ENCODE measurements at regions not wholly inside any gene's neighbourhood (a gene's known extent, or its start where the extent isn't known, plus 50 kb on each side); places are given as distances from the start of the nearest gene placed in this dataset.

- no peak for DNase-seq (ENCODE audit: low spot score in 2 of 2)
- Histone ChIP-seq H3K9me3 (no peaks in the 10 kb centered on the region), H3K36me3 (no peaks in the 10 kb centered on the region), H3K4me1 (no peaks in the 10 kb centered on the region), H3K4me3 (no peak overlapping the region), H3K27me3 (no peaks in the 10 kb centered on the region), H3K27ac (no peak overlapping the region)
- intact Hi-C loops (cut with DNase I), result no loop called here
- TF ChIP-seq CTCF (IDR thresholded peaks at IDR 0.05), result no peak
These were observed 53.1 kb upstream of the ABHD2 start for GRCh38 chr15:89035150-89035549.

GRCh38 chr15:89035658-89036057, 52.6 kb upstream of the ABHD2 start:
- Histone ChIP-seq H3K36me3 (no peaks in the 10 kb centered on the region), H3K27me3 (no peaks in the 10 kb centered on the region), H3K9me3 (no peaks in the 10 kb centered on the region), H3K4me3 (no peak overlapping the region), H3K27ac (no peak overlapping the region), H3K4me1 (no peaks in the 10 kb centered on the region)
- DNase-seq (ENCODE audit: low spot score in 2 of 2), result no peak
- intact Hi-C loops (cut with DNase I), result no loop called here
- no peak for TF ChIP-seq CTCF (IDR thresholded peaks at IDR 0.05)

GRCh38 chr15:89038146-89038545, 50.1 kb upstream of the ABHD2 start:
- Histone ChIP-seq H3K9me3 (no peaks in the 10 kb centered on the region), H3K27ac (no peak overlapping the region), H3K4me3 (no peak overlapping the region), H3K36me3 (no peaks in the 10 kb centered on the region), H3K27me3 (no peaks in the 10 kb centered on the region), H3K4me1 (peaks cover 2 to 18% of the 10 kb centered on the region in 2 donors)
- intact Hi-C loops (cut with DNase I), result no loop called here
- no peak for TF ChIP-seq CTCF (IDR thresholded peaks at IDR 0.05)
- DNase-seq (ENCODE audit: low spot score in 2 of 2), result no peak

Data from ascending aorta (tissue), 2 donors.